Fibroblast of villous mesenchyme (primary cell): ENCODE measurements at regions not wholly inside any gene's neighbourhood (a gene's known extent, or its start where the extent isn't known, plus 50 kb on each side); places are given as distances from the start of the nearest gene placed in this dataset.

Experiments
- DNase-seq: peaks from one replicate; pipeline ENCODE4 v3.0.0-alpha.2; 2010; ENCODE audit warnings: low read depth
- H3K4me3 ChIP-seq: 2 replicates; pipeline ENCODE4 v1.5.1; 2011; ENCODE audit warnings: low read depth, mild to moderate bottlenecking, low read length
- CTCF ChIP-seq: IDR thresholded peaks from 2 replicates; pipeline ENCODE4 v1.5.1; 2012; ENCODE audit warnings: low read depth, mild to moderate bottlenecking, low read length; ENCODE audit not compliant: insufficient read depth

GRCh38 chr2:217138284-217138683, 278.4 kb upstream of the TNP1 start:
- no peak for TF ChIP-seq CTCF
- DNase-seq = no peak
- H3K4me3 ChIP-seq = no peak overlapping the region

GRCh38 chr2:217127744-217128143, 267.9 kb upstream of the TNP1 start:
- H3K4me3 ChIP-seq = no peak overlapping the region

GRCh38 chr2:217125014-217125413, 265.1 kb upstream of the TNP1 start:
- H3K4me3 ChIP-seq = no peak overlapping the region
- no peak for TF ChIP-seq CTCF
- DNase-seq = no peak

More at GRCh38 chr2:217127744-217128143, 267.9 kb upstream of the TNP1 start:
- DNase-seq = no peak
- TF ChIP-seq CTCF = no peak

GRCh38 chr2:217124050-217124449, 264.2 kb upstream of the TNP1 start:
- no peak overlapping the region for H3K4me3 ChIP-seq
- no peak for TF ChIP-seq CTCF
- no peak for DNase-seq

GRCh38 chr2:217121565-217121964, 261.7 kb upstream of the TNP1 start:
- no peak for DNase-seq
- TF ChIP-seq CTCF = no peak
- H3K4me3 ChIP-seq = no peak overlapping the region

- no peak overlapping the region for H3K4me3 ChIP-seq
- TF ChIP-seq CTCF = no peak
- no peak for DNase-seq
These were observed 260.6 kb upstream of the TNP1 start for GRCh38 chr2:217120429-217120828.

- no peak for DNase-seq
- TF ChIP-seq CTCF = no peak
These were observed 258.9 kb upstream of the TNP1 start for GRCh38 chr2:217118559-217119284.

More at GRCh38 chr2:217118559-217119284, 258.9 kb upstream of the TNP1 start:
- H3K4me3 ChIP-seq = no peak overlapping the region
